ENCODE measurements at regions not wholly inside any gene's neighbourhood (a gene's known extent, or its start where the extent isn't known, plus 50 kb on each side); places are given as distances from the start of the nearest gene placed in this dataset.

- no peak for TF ChIP-seq EZH2 (IDR thresholded peaks at IDR 0.05; ENCODE audit: low read depth)
- TF ChIP-seq CTCF (conservative IDR thresholded peaks at IDR 0.05): no peak
These were observed 58.0 kb upstream of the H2AZ1 start for GRCh38 chr4:100008048-100008447.
